NCI-H146 treated with DMSO at 0.1 percent for 48 hours (cell line): ENCODE measurements at regions not wholly inside any gene's neighbourhood (a gene's known extent, or its start where the extent isn't known, plus 50 kb on each side); places are given as distances from the start of the nearest gene placed in this dataset.
"Not testable (repeated sequence)": the region's sequence is repeated elsewhere in the genome, so short reads cannot be mapped to it uniquely, and the experiment has no call there.

Experiments
- DNase-seq: peaks from one replicate; lab custom pipeline; 2025; ENCODE audit not compliant: unreplicated experiment; lab: John Stamatoyannopoulos, UW

DNA sequence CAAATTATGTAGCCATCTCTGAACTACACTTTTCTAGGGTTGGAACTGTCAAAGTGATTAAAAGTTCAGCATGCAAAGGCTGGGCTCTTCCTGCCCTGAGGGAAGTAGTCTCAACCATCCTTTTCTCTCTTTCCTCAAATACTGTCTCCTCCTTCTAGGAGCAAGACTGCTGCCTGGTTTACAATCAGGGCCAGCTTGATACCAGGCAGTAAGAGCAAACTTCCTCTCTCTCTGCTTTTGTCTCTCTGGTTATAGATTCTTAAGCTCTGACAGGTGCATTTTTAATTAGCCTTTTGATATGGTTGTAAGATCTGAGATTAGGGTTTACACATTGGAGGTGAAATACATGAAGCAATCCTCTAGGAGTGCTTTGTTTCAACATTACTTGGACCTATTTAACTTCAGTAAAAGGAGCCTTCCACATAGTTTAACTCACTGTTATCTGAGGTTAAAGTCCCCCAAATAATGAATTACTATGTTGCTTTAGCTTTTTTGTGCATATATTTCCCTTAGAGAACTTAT, 436.1 kb downstream of the SPATA31D1 start:
- no peak for DNase-seq

- DNase-seq: no peak
Measured at GRCh38 chr9:82431121-82431520, 442.5 kb downstream of the SPATA31D1 start.

DNA sequence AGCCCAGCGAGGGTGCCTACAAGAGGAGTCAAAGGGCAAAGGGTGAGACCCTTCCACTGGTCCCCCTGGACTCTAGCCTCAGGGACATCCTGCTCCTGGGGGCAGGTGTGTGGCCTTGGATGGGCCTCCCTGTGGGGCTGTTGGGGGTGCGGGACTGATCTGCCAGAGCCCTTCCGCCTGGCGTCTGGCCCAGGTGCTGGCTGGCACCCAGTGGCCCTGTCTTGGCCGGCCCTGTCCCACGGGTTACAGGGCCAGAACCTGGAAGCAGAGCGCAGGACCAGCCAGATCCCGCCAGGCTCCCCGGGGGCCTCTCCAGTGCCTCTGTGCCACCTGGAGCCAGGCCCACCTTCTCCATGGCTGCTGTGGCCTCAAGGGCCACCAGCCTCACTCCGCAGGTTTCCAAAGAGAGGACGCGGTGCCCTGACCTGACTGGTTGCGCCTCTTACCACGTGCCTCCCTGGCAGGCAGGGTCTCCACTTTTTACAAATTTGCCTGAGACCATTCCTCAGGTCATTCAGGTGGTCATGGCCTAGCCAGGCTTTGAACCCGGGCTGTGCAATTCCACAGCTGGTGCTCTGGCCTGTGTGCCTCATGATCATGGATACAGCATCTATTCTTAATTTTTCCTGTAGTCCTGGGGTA, 444.8 kb downstream of the SPATA31D1 start:
- not testable (repeated sequence) for DNase-seq

DNA sequence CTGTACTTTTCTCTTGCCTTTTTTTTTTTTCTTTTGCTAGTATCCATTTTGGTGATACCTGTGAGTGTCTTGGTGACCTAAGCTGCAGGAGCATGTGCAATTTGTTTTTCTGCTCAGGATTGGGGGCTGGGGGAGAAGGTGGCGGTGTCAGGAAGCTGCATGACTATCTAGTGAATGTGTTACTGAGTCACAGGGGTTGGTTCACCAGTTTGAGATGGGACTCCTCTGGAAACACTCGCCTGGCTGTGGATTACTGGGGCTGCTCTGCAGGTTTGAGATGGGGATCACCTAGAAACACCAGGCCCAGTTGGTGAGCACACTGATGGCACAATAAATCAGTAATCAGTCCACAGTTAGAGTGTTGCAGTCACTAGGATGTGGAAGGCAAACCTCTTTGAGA, 447.9 kb downstream of the SPATA31D1 start:
- DNase-seq: no peak

DNA sequence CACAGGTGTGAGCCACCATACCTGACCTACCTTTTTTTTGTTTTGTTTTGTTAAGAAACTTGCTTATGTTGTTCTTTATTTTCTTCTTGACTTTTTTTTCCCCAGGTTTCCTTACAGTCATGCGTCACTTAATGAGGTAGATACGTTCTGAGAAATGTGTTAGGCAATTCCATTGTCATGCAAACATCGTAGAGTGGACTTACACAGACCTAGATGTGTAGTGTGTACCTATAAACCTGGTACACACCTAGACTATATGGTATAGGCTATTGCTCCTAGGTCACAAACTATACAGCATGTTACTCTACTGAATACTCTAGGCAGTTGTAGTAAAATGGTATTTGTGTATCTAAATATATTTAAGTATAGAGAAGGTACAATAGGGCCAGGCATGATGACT, 448.6 kb downstream of the SPATA31D1 start:
- not testable (repeated sequence) for DNase-seq

GRCh38 chr9:82438581-82438980, 450.0 kb downstream of the SPATA31D1 start:
- DNase-seq: no peak

DNA sequence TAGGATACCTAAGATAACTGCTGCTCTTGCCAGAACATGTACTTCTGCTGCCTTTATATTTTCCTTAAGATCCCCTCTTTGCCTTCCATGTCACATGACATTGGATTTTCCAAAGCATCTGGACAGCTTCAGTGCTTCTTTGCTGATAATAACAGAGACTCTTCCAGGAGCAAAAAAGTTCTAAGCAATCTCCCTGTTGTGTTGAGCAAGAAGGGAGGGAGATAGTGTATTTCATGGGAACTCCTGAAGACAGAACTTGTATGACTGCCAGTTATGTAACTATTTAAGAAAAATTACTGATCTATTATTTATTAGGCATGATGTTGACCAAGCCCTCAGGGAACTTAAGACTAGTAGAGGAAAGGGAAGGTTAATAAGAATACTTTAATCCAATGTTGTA, 454.7 kb downstream of the SPATA31D1 start:
- DNase-seq: no peak

DNA sequence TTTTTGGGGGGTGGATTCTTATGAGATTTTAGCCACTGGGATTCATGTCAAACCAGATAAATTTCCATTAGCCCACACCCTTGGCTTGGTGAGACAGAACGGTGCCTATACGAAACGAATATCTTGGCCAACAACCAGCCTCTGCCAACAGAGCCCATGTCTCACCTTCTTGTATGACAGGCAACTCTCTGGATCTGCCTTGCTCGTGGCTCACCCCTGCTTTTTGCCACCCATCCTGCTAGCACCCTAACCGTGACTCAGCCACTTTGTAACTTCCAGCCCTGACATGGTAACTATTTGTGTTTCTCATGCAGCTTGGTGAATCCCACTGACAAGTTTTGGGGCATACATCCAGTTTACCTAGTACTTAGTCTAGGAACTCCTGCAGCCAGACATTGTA, 457.0 kb downstream of the SPATA31D1 start:
- no peak for DNase-seq

- DNase-seq: no peak
Measured at GRCh38 chr9:82447343-82447742, 458.8 kb downstream of the SPATA31D1 start.

- DNase-seq: no peak
Measured at GRCh38 chr9:82449986-82450385, 461.4 kb downstream of the SPATA31D1 start.

DNA sequence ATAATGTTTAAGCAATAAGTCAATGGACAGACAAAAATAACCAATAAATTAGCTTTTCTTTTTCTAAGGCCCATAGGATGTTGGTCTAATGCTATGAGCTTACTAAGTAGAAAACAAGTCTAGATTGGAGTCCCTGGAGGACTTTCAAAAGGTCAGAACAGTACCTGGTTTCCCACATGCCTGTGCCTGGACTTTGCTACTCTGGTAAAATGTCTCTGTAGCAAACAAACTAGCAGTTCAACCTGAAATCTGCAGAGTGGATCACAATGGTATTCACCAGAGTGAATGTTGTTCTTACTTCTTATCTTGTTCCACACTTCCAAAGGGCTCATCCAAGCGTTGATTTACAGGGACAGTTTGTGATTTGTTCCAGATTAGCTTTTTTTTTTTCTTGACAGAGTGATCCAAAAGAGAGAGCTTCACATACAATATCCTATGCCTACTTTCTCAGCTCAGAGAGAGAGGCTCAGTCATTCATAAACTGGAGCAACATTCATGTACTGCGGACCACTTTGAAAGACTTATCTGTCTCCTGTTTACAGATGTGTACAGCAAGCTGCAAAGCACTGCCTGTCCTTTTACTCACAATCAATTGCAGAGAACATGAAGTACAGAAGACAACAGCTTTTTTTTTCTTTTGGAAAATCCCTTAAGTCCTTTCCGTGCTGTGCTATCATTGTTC, 466.1 kb downstream of the SPATA31D1 start:
- no peak for DNase-seq

- DNase-seq: no peak
Measured at GRCh38 chr9:82456642-82457041, 468.1 kb downstream of the SPATA31D1 start.

- DNase-seq: no peak
Measured at GRCh38 chr9:82457298-82457697, 468.7 kb downstream of the SPATA31D1 start.

- no peak for DNase-seq
Measured at GRCh38 chr9:82457891-82458290, 469.3 kb downstream of the SPATA31D1 start.

DNA sequence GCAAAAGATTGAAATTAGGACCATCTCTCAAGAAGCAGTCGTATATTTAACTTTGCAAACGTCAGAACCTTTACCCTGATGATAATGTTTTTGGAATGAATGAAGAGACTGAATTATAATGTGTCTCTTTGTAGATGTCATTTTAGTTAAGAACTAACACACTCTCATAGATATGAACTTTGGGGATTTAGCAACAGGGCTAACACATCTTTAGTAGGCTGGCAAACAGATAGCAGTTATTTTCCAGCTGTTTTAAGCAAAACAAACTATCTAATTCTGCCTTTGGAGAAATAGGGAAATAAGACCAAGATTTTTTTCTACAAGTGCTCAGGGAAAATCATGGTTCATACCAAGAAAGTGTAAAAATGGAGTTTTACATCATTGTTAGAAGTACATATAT, 469.7 kb downstream of the SPATA31D1 start:
- DNase-seq: no peak

DNA sequence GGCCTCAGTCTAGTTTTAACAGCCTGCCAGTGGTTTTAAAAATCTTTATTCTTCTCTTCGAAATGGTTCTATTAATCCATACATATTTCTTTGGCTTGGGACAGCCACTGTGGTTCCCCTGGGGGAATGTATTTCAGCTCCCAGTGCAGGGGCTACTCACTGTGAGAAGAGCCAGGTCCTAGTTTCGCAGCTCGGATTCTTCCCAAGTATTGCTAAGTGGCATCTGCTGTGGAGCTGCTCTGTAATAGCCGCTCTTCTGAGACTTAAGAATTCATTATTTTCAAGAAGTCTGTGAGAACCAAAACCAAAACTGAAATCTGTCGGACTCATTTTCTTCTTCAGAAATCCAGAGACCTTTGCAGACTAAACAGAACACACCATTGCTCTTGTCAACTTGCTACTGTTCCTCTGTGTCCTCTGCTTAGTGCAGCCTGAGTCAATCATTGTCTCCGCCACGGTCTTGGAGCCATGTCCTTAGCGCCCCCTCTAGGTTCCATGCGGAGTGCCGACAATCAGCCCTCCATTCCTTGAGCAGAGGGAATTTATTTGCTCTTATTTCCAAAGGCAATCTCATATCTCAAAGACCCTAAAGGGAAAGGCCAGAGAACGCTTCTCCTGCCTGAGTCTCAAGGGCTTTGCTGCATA, 478.2 kb downstream of the SPATA31D1 start:
- no peak for DNase-seq

GRCh38 chr9:82467436-82467835, 478.9 kb downstream of the SPATA31D1 start:
- no peak for DNase-seq

- DNase-seq: no peak
Measured at GRCh38 chr9:82474235-82474634, 485.7 kb downstream of the SPATA31D1 start.

- no peak for DNase-seq
Measured at GRCh38 chr9:82475584-82476301, 487.2 kb downstream of the SPATA31D1 start.

DNA sequence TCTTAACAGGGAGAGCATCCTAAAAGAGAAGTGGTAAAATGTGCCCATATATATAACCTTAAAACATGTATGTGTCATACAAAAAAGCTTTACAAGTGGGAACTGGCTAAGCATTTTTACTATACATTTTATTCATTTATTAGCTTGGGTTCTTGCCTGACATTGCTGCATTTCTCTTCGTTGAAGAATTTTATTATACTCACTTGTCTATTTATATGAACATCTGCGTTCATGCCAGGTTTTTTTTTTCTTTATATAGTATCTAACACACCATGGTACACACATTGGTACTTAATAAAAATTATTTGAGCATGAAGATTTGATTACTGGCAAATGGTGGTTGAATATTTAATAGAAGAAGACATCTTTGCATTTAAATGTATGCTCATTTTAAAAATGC, 492.3 kb downstream of the SPATA31D1 start:
- DNase-seq: no peak

DNA sequence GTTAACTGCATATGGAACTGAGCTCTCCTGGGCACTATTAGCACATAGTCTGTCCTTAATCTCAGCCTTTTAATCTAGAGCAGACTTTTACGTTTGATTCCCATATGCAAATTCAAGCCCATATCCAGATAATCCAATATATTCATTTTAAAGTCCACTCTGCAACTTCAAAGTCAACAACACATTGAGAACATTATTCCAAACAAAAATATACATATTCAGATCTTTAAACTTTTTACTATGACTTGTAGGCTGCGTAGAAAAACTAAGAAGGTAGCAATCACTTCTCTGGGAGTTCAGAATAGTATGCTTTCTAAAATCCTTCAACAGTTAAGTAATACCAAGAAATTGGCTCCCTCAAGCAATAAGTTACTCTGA, 499.4 kb downstream of the SPATA31D1 start:
- DNase-seq: no peak
